ENCODE measurements at regions not wholly inside any gene's neighbourhood (a gene's known extent, or its start where the extent isn't known, plus 50 kb on each side); places are given as distances from the start of the nearest gene placed in this dataset.

- H3K4me3 ChIP-seq = no peak overlapping the region
- H3K4me1 ChIP-seq (ENCODE audit: control insufficient read depth in 1 of 2, low read depth in 2 of 2) = no peaks in the 10 kb centered on the region
- no peak for ATAC-seq (ENCODE audit: insufficient number of reproducible peaks, low FRiP score, low read depth)
- no peak for TF ChIP-seq CTCF (IDR thresholded peaks at IDR 0.05)
- no peaks in the 10 kb centered on the region for H3K27me3 ChIP-seq (replicated peaks; ENCODE audit: insufficient read depth)
- H3K27ac ChIP-seq = no peak overlapping the region
- H3K9me3 ChIP-seq = no peaks in the 10 kb centered on the region
- no peak for DNase-seq (ENCODE audit: low spot score)
- H3K36me3 ChIP-seq = no peaks in the 10 kb centered on the region
These were observed 956.3 kb upstream of the SLC39A10 start for GRCh38 chr2:194700726-194701125.

- TF ChIP-seq CTCF (IDR thresholded peaks at IDR 0.05) = no peak
- Histone ChIP-seq H3K27me3 (replicated peaks; ENCODE audit: insufficient read depth) (no peaks in the 10 kb centered on the region), H3K4me3 (no peak overlapping the region), H3K9me3 (no peaks in the 10 kb centered on the region), H3K27ac (no peak overlapping the region), H3K36me3 (no peaks in the 10 kb centered on the region), H3K4me1 (ENCODE audit: control insufficient read depth in 1 of 2, low read depth in 2 of 2) (no peaks in the 10 kb centered on the region)
- ATAC-seq (ENCODE audit: insufficient number of reproducible peaks, low FRiP score, low read depth) = no peak
- DNase-seq (ENCODE audit: low spot score) = no peak
These were observed 956.9 kb upstream of the SLC39A10 start for GRCh38 chr2:194700116-194700515.

GRCh38 chr2:194698012-194698411, 959.0 kb upstream of the SLC39A10 start:
- no peak for TF ChIP-seq CTCF (IDR thresholded peaks at IDR 0.05)
- no peaks in the 10 kb centered on the region for H3K9me3 ChIP-seq

GRCh38 chr2:194697439-194697838, 959.6 kb upstream of the SLC39A10 start:
- H3K4me1 ChIP-seq (ENCODE audit: control insufficient read depth in 1 of 2, low read depth in 2 of 2) = no peaks in the 10 kb centered on the region
- H3K4me3 ChIP-seq = no peak overlapping the region
- ATAC-seq (ENCODE audit: insufficient number of reproducible peaks, low FRiP score, low read depth) = no peak
- no peak for DNase-seq (ENCODE audit: low spot score)
- no peak overlapping the region for H3K27ac ChIP-seq
- no peaks in the 10 kb centered on the region for H3K27me3 ChIP-seq (replicated peaks; ENCODE audit: insufficient read depth)
- H3K9me3 ChIP-seq = no peaks in the 10 kb centered on the region
- no peaks in the 10 kb centered on the region for H3K36me3 ChIP-seq
- TF ChIP-seq CTCF (IDR thresholded peaks at IDR 0.05) = no peak

More at GRCh38 chr2:194698012-194698411, 959.0 kb upstream of the SLC39A10 start:
- ATAC-seq (ENCODE audit: insufficient number of reproducible peaks, low FRiP score, low read depth) (no peak), DNase-seq (ENCODE audit: low spot score) (no peak)
- Histone ChIP-seq H3K4me3 (no peak overlapping the region), H3K27me3 (replicated peaks; ENCODE audit: insufficient read depth) (no peaks in the 10 kb centered on the region), H3K27ac (no peak overlapping the region), H3K4me1 (ENCODE audit: control insufficient read depth in 1 of 2, low read depth in 2 of 2) (no peaks in the 10 kb centered on the region), H3K36me3 (no peaks in the 10 kb centered on the region)

- H3K4me1 ChIP-seq (ENCODE audit: control insufficient read depth in 1 of 2, low read depth in 2 of 2) = no peaks in the 10 kb centered on the region
- no peaks in the 10 kb centered on the region for H3K27me3 ChIP-seq (replicated peaks; ENCODE audit: insufficient read depth)
- TF ChIP-seq CTCF (IDR thresholded peaks at IDR 0.05) = no peak
- no peak overlapping the region for H3K27ac ChIP-seq
- ATAC-seq (ENCODE audit: insufficient number of reproducible peaks, low FRiP score, low read depth) (no peak), DNase-seq (ENCODE audit: low spot score) (no peak)
- H3K4me3 ChIP-seq = no peak overlapping the region
- no peaks in the 10 kb centered on the region for H3K9me3 ChIP-seq
- no peaks in the 10 kb centered on the region for H3K36me3 ChIP-seq
These were observed 960.3 kb upstream of the SLC39A10 start for GRCh38 chr2:194696690-194697089.

Measured in thoracic aorta (tissue), 2 donors.